Gastroesophageal sphincter (tissue), 3 donors: ENCODE measurements at regions not wholly inside any gene's neighbourhood (a gene's known extent, or its start where the extent isn't known, plus 50 kb on each side); places are given as distances from the start of the nearest gene placed in this dataset.

Experiments
- CTCF ChIP-seq, 4 experiments: fragments of 200-600 bp in 2 of 4; fragments of 450-650 bp in 2 of 4; sonication (generic) in 1 of 4; IDR thresholded peaks; one replicate each; pipeline ENCODE4 v1.5.1; 2017 to 2019; ENCODE audit warnings: antibody characterized with exemption in 4 of 4, mild to moderate bottlenecking in 2 of 4, moderate library complexity in 2 of 4
- POLR2A ChIP-seq, 2 donors: fragments of 450-650 bp; IDR thresholded peaks; one replicate each; pipeline ENCODE4 v1.6.1; 2017; ENCODE audit warnings: antibody characterized with exemption in 2 of 2, mild to moderate bottlenecking in 2 of 2, moderate library complexity in 1 of 2
- POLR2AphosphoS5 ChIP-seq: sonication (generic); formaldehyde crosslinking; IDR thresholded peaks from one replicate; pipeline ENCODE4 v1.6.1; 2017; ENCODE audit warnings: antibody characterized with exemption

GRCh38 chr1:227372726-227373130, 54.4 kb upstream of the CDC42BPA start:
- no peak for TF ChIP-seq CTCF (IDR thresholded peaks at IDR 0.05)
- no peak for TF ChIP-seq POLR2A (IDR thresholded peaks at IDR 0.05)
- no peak for TF ChIP-seq POLR2AphosphoS5
